Neuron (in vitro differentiated cells): ENCODE measurements at regions not wholly inside any gene's neighbourhood (a gene's known extent, or its start where the extent isn't known, plus 50 kb on each side); places are given as distances from the start of the nearest gene placed in this dataset.

ENCODE experiments used
- H2AFZ ChIP-seq: one replicate; pipeline ENCODE4 v1.6.1; 2013; ENCODE audit warnings: low read depth, mild to moderate bottlenecking, inconsistent platforms, low read length, moderate library complexity
- H3K27me3 ChIP-seq: one replicate; pipeline ENCODE4 v1.6.1; 2013; ENCODE audit warnings: low read length; ENCODE audit not compliant: insufficient read depth
- H3K36me3 ChIP-seq: one replicate; pipeline ENCODE4 v1.6.1; 2013; ENCODE audit warnings: low read length; ENCODE audit not compliant: insufficient read depth
- H3K4me1 ChIP-seq: one replicate; pipeline ENCODE4 v1.6.1; 2013; ENCODE audit warnings: low read length; ENCODE audit not compliant: insufficient read depth
- H3K4me3 ChIP-seq: 2 replicates; pipeline ENCODE4 v1.5.1; 2013; ENCODE audit warnings: mild to moderate bottlenecking, low read length, moderate library complexity
- H3K9me3 ChIP-seq: one replicate; pipeline ENCODE4 v1.6.1; 2013; ENCODE audit warnings: low read length

GRCh38 chr10:58140691-58141347 is 126.9 kb downstream of the IPMK start:
- peaks cover 4% of the 10 kb centered on the region for H3K4me1 ChIP-seq
- H3K36me3 ChIP-seq = no peaks in the 10 kb centered on the region
- H3K27me3 ChIP-seq = no peaks in the 10 kb centered on the region
- H3K4me3 ChIP-seq = no peak overlapping the region
- H3K9me3 ChIP-seq = no peaks in the 10 kb centered on the region
- no peak overlapping the region for H2AFZ ChIP-seq

GRCh38 chr10:58140054-58140453 is 127.6 kb downstream of the IPMK start:
- Histone ChIP-seq H3K4me1 (peaks cover 4% of the 10 kb centered on the region), H2AFZ (no peak overlapping the region), H3K36me3 (no peaks in the 10 kb centered on the region), H3K27me3 (no peaks in the 10 kb centered on the region), H3K9me3 (no peaks in the 10 kb centered on the region), H3K4me3 (no peak overlapping the region)

- Histone ChIP-seq H3K36me3 (no peaks in the 10 kb centered on the region), H3K4me3 (no peak overlapping the region), H3K4me1 (peaks cover 4% of the 10 kb centered on the region), H3K9me3 (no peaks in the 10 kb centered on the region), H3K27me3 (no peaks in the 10 kb centered on the region), H2AFZ (no peak overlapping the region)
These were observed 129.9 kb downstream of the IPMK start for GRCh38 chr10:58137813-58138212.

DNA sequence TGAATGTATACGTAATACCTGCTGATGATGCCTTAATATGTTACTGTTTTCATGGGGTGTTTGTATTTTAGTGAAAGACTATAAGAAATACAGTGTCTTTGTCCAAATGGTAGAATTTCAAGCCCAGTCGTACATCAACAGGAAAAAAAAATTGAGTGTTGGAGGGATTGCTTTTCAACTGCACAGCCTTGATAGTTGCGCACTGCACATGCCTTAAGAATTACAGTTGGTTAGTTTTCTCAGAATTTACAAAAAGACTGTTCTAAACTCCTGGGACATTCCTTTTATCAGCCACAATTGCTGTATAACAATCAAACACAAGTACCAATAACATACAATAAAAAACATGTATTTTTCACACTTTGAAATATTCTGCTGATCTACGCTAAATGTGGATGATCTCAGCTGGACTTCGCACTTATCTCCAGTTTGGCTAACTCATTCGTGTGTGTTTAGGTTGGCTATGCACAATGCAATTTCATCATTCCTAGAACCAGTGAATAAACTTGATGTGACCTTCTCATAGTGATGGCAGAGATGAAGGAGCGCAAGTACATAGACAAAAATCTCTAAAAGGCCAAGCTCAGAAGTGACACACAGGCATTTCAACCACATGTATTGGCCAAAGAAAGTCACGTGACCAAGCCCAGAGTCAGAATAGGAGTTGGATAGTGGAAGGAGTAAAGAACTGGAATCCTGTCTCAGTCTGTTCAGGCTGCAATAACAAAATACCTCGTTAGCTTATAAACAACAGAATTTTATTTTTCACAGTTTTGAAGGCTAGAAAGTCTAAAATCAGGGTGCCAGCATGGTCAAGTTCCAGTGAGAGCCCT is 152.3 kb downstream of the IPMK start:
- Histone ChIP-seq H3K4me3 (no peak overlapping the region), H2AFZ (no peak overlapping the region), H3K36me3 (no peaks in the 10 kb centered on the region), H3K4me1 (no peaks in the 10 kb centered on the region), H3K9me3 (no peaks in the 10 kb centered on the region), H3K27me3 (no peaks in the 10 kb centered on the region)

GRCh38 chr10:58109731-58110130 is 158.0 kb downstream of the IPMK start:
- H3K27me3 ChIP-seq = no peaks in the 10 kb centered on the region
- H3K36me3 ChIP-seq = no peaks in the 10 kb centered on the region
- no peaks in the 10 kb centered on the region for H3K9me3 ChIP-seq
- no peaks in the 10 kb centered on the region for H3K4me1 ChIP-seq
- H2AFZ ChIP-seq = no peak overlapping the region
- H3K4me3 ChIP-seq = no peak overlapping the region

DNA sequence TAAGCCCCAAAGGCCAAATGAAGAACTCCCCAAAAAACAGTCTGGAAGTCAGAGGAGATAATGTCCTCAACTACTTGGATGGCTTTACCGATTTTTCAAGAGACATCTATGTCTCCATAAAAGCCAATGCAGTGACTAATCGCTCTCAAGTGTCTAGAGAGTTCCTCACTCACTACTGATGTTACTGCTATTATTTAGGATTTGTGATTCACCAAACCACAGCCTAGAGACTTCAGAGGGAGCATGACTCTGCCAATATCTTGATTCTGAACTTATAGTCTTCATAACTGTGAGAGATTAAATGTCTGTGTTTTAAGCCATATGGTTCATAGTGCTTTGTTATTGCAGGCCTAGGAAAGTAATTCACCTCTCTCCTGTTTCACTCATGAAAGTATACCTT is 160.2 kb downstream of the IPMK start:
- H3K4me1 ChIP-seq = no peaks in the 10 kb centered on the region
- no peaks in the 10 kb centered on the region for H3K36me3 ChIP-seq
- H2AFZ ChIP-seq = no peak overlapping the region
- H3K4me3 ChIP-seq = no peak overlapping the region
- no peaks in the 10 kb centered on the region for H3K27me3 ChIP-seq
- no peaks in the 10 kb centered on the region for H3K9me3 ChIP-seq

- H3K36me3 ChIP-seq = no peaks in the 10 kb centered on the region
- no peak overlapping the region for H3K4me3 ChIP-seq
- no peaks in the 10 kb centered on the region for H3K27me3 ChIP-seq
- no peaks in the 10 kb centered on the region for H3K9me3 ChIP-seq
- no peaks in the 10 kb centered on the region for H3K4me1 ChIP-seq
- no peak overlapping the region for H2AFZ ChIP-seq
These were observed 161.3 kb downstream of the IPMK start for GRCh38 chr10:58106211-58107035.

- H3K36me3 ChIP-seq = no peaks in the 10 kb centered on the region
- H3K9me3 ChIP-seq = no peaks in the 10 kb centered on the region
- H3K4me3 ChIP-seq = no peak overlapping the region
- H2AFZ ChIP-seq = no peak overlapping the region
- H3K4me1 ChIP-seq = no peaks in the 10 kb centered on the region
- H3K27me3 ChIP-seq = no peaks in the 10 kb centered on the region
These were observed 163.3 kb downstream of the IPMK start for GRCh38 chr10:58104351-58104751.

GRCh38 chr10:58102897-58103296 is 164.8 kb downstream of the IPMK start:
- H3K4me1 ChIP-seq = no peaks in the 10 kb centered on the region
- H3K9me3 ChIP-seq = no peaks in the 10 kb centered on the region
- H3K27me3 ChIP-seq = no peaks in the 10 kb centered on the region
- no peak overlapping the region for H2AFZ ChIP-seq
- no peaks in the 10 kb centered on the region for H3K36me3 ChIP-seq
- no peak overlapping the region for H3K4me3 ChIP-seq

GRCh38 chr10:58101682-58102081 is 166.0 kb downstream of the IPMK start:
- no peaks in the 10 kb centered on the region for H3K27me3 ChIP-seq
- no peaks in the 10 kb centered on the region for H3K9me3 ChIP-seq
- no peak overlapping the region for H2AFZ ChIP-seq
- H3K4me3 ChIP-seq = no peak overlapping the region
- H3K36me3 ChIP-seq = no peaks in the 10 kb centered on the region
- no peaks in the 10 kb centered on the region for H3K4me1 ChIP-seq

DNA sequence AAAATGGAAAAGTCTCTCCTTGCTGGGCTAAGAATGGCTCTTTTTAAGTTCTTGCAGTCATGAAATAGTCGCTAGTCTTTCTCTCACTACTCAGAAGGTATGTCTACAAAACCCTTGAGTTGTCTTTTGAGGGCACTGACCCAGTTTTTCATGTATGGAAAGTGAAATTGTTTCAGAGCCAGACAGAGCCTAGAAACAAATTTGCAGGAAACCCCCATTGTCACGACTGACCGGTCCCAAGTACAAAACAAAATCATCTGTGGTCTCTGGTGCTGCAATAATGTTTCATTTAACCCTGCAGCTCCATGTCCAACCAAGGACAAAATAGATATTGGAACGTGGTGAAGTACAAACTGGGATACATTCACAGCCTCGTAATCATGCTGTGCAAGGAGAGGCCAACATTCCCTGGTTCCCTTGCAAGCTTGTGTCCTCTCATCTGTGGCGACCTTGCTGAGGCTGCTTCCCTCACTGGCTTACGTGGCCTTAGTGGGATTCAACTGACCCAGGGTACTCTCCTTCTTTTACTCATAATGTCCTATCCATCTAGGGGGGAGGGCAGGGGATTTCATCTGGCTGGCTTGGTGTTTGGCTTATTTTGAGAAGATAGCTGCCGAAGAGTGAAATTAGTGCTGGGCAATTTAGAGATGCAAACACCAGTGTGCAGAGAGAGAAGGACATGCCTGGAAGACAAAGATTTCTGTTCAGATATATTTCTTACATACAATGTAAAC is 172.5 kb downstream of the IPMK start:
- no peaks in the 10 kb centered on the region for H3K27me3 ChIP-seq
- no peak overlapping the region for H3K4me3 ChIP-seq
- no peaks in the 10 kb centered on the region for H3K9me3 ChIP-seq
- H3K4me1 ChIP-seq = no peaks in the 10 kb centered on the region
- no peak overlapping the region for H2AFZ ChIP-seq
- H3K36me3 ChIP-seq = no peaks in the 10 kb centered on the region

DNA sequence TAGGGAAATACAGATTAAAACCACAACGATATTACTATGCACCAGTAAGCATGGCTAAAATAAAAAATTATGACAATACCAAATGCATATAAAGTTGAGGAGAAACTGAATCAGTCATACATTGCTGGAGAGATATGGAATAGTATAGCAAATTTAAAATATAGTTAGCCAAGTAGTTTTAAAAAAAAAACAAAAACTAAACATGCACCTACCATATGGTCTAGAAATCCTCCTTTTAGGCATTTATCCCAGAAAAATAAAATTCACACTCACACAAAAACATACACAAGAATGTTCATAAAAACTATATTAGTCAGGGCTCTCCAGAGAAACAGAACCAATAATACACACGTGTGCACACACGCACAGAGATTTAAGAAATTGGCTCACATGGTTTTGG is 175.8 kb downstream of the IPMK start:
- Histone ChIP-seq H3K4me1 (no peaks in the 10 kb centered on the region), H2AFZ (no peak overlapping the region), H3K9me3 (no peaks in the 10 kb centered on the region), H3K4me3 (no peak overlapping the region), H3K36me3 (no peaks in the 10 kb centered on the region), H3K27me3 (no peaks in the 10 kb centered on the region)
